Right kidney (tissue), 1 donor: ENCODE measurements at regions not wholly inside any gene's neighbourhood (a gene's known extent, or its start where the extent isn't known, plus 50 kb on each side); places are given as distances from the start of the nearest gene placed in this dataset.
"Not testable (repeated sequence)": the region's sequence is repeated elsewhere in the genome, so short reads cannot be mapped to it uniquely, and the experiment has no call there.

ENCODE experiments used
- DNase-seq: peaks from one replicate; pipeline ENCODE4 v3.0.0-alpha.2; 2016

DNA sequence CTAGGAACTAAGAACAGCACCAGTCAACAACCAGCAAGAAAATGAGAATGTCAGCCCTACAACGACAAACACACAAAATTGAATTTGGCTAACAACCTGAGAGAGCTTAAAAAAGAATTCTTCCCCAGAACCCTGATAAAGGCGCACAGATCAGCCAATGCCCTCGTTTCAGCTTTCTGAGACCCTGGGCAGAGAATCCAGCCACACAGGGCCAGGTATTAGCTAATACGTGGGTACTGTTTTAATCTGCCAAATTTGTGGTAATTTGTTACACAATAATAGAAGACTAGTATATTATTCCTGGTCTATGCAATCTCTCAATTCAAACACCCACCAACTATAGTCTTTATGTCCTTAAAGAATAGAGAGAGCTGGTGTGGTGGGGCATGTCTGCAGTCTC lies 291.6 kb upstream of the GADL1 start:
- DNase-seq, result no peak

DNA sequence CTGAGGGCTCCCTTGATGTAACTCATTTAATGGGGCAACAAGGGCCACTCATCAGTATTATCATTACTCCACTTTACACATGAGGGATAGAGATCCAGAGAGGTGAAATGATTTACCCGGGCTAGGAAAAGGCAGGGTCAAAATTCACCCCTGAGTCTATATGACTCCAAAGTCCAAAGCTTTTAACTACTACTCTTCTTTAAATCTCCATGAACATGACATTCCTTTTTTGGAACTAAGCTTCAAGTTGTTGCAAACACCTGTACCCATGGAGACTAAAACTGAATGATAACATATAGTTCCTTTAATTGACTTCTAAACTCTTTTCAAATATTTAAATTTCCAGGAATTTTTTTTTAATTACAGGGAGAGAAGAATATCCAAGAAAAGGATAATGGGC lies 292.9 kb upstream of the GADL1 start:
- DNase-seq, result no peak

DNA sequence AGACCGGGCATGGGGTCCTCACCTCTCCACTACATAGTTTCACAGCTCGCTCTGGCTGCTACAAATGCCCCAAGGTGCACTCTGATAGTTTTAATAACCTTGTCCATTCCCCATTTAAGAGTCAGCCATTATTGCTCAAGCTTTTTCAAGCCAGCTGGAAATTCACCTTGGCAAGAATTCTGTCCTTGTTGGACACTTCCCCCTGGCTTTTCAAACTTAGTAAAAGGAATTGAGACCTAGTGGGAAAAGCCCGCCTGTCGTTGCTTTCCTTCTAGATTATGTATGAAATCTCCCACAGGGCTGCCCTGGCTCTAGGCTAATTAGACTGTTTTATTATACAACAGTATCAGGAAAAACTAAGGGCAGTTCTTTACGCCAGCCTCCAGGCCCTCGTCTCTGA lies 293.7 kb upstream of the GADL1 start:
- no peak for DNase-seq

DNA sequence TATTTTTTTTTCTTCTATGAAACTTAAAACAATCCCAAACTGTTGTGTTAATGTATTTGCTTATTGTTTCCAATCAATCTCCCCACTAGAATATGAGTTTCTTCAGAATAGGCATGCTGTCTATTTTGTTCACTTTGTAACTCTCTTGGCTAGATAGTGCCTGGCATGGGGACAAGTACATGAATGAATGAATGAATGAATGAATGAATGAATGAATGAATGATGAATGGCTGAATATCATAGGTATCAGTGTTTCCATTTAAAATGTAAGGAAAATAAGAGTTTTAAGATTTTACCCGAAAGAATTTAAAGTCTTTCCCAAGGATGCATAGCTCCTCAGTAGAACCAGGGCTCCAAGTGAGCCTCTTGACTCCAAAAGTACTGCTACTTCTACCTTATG lies 294.9 kb upstream of the GADL1 start:
- no peak for DNase-seq

DNA sequence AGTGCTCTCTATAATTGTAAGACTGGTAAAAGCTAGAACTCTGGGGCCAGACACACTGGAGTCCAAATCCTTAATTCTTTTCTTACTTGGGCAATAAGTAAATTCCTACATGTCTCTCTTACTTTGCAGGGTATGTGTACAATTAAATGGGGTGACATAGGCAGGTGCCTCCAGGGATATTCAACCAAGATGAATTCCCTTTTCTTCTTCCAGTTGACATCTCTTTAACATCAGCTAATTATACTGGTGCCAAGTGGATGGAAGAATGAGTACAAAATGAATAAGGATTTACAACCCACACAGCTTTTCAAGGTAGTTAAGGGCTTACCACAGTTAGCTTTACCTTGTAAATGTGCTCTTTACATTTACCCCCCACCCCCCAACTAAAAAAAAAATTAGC lies 295.5 kb upstream of the GADL1 start:
- no peak for DNase-seq

DNA sequence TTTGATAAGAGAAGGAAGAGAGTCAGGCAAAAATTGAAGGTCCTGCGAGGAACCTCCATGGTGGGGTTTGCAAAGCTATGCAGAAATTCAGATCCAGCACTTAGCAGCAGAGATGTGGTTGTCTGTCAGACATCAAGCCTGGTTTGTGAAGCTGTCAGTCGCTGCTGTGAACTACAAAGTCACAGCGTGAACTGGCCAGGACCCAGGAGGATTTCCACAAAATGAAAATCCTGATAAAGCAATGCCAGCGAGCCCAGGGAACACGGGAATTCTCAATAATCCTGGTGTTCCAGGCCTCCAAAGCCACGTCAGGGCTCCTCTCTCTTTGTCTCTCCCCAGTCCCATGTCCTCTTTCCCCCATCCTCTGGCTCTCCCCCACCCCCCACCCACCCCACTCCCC lies 296.9 kb upstream of the GADL1 start:
- DNase-seq, result no peak

DNA sequence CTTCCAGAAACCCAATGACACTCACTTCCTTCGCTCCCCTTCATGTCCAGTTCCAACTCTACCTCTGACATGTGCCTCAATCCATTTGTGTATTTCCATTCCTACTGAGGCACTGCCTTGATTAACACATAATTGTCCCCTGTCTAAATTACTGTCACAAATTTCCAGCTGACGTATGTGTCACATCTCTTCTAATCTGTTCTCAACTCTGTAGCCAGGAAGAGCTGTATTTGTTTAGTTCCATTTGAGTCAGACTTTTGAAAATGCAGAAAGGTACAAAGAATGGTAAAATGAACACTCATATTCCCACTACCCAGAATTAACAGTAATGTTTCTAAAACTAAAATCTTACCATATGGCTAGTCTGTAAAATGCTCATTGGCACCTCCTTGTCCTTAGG lies 299.0 kb upstream of the GADL1 start:
- DNase-seq, result no peak

DNA sequence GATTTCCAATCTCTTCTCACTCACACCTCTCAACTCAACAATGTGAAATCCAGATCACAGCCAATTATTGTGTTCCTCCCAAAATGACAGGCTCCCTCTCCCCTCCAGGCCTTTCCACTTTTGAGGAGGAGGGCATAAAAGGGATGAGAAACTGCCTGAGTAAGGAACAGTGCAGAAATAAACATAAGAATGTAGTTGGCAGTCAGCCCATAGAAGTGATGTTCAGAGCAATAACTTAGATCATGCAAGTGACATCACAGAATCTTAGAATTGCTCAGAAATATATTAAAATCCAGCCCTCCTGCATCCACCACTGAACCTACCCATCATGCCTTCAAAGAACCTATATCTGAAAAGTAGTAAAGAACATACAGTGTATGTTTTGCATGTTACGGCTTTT lies 299.4 kb upstream of the GADL1 start:
- DNase-seq, result no peak

DNA sequence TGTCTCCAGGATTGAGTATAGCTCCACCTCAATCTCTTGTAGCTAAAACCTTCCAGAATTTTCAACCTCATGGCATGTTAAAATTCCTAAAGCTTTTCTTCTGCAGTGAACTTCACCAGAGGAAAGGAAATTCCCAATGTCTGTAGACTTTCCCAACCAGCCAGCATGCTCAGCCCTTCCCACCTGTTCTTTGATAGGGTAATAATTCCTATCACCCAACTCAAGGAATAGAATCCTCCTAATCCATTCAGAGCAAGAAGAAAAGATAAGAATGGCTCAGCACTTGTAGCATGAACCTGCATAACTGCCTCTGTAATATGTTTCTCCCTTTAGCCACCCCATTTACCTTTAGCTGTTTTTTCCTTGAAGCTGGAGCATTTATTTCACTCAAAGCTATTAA lies 301.8 kb upstream of the GADL1 start:
- DNase-seq, result no peak

DNA sequence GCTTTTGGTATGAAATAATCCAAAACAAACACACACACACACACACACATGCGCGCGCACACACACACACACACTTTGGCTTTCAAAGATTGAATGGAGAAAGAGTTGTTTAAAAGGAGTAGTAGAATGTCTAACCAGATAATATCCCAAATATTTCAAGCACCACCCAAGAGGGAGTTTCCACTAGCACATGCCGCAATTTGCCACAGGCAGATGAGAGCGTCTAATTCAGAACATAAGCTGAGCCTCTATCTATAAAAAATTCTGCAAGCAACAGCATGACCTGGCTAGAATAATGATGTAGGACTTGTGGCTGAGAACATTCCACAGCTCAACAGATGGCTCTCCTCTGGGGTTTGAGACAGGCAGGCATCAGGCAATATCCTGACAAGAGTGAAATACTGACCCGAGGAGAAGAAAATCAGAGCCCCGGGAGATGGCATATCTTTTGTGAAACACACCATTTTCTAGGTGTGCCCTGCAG lies 302.5 kb upstream of the GADL1 start:
- DNase-seq, result no peak

DNA sequence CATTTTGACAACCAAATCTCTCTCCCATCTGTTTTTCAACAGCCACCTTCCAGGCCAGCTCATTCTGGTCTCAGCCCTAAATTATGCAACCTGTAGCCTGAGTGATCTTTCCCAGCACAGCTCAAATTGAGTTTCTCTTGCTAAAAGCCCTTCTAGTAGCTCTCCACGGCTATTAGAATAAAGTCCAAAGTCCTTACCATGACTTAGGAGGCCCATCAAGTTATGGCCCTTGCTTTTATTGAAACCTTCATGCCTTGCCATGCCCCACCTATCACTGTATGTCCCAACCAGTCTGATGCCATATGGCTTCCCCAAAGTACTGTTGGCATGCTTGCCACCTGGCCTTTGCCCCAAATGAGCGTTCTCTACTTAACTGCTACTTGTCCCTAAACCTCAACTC lies 303.5 kb upstream of the GADL1 start:
- no peak for DNase-seq

DNA sequence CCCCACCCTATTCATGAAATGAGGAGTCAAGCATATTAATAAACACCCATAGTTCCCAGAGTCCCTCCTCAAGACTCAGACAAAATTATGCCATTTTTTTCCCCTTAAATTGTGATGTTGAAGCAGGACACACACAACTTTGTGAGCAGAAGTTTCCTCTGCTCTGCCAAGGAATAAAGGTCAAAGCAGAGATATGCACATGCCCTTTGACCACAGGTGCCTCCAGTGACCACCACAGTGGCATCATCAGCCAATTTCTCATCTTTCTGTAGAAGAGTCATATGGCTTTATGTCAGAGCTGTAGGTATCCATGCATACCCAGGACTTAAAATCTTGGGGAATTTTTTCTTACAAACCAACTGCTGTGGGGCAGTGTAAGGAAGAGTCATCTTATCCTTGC lies 304.4 kb upstream of the GADL1 start:
- no peak for DNase-seq

DNA sequence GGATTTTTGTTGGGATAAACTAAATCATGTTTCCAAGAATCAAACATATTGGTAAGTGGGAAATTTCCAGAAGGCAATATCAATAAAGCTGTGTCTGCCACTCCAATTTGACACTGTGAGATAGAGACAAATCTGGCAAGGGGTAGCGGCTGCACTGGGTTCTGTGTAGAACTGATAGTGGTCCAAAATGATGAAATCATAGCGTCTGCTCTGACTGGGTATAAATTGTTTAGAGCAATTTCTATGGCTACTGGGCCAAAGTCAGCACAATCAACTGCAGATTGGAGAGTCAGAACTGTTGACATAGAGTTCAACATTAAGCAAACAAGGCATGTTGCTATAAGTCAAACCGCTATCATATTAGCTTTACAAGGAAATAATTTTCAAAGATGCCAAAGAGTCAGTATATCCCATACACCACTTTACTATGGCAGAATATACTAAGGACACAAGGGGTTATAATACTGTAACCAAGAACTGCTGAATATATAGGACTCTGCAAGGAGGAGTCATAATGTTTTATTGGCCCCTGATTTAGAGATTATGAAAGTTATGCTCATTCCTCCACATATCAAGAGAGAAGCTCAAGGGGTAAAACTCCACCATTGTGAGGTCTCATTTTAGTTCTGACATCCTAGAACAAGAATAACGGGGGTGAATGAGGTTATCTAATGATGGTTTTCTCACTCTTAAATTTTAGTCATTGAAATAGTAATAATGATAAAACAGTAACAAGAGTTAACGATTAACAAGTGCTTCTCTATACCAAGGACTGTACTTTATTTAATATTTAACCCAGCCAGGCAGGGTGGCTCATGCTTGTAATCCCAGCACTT lies 309.7 kb upstream of the GADL1 start:
- no peak for DNase-seq

DNA sequence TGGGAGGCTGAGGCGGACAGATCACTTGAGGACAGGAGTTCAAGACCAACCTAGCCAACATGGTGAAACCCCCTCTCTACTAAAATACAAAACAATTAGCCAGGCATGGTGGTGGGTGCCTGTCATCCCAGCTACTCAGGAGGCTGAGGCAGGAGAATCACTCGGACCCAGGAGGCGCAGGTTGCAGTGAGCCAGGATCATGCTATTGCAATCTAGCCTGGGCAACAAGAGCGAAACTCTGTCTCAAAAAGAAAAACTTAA lies 310.3 kb upstream of the GADL1 start:
- not testable (repeated sequence) for DNase-seq

DNA sequence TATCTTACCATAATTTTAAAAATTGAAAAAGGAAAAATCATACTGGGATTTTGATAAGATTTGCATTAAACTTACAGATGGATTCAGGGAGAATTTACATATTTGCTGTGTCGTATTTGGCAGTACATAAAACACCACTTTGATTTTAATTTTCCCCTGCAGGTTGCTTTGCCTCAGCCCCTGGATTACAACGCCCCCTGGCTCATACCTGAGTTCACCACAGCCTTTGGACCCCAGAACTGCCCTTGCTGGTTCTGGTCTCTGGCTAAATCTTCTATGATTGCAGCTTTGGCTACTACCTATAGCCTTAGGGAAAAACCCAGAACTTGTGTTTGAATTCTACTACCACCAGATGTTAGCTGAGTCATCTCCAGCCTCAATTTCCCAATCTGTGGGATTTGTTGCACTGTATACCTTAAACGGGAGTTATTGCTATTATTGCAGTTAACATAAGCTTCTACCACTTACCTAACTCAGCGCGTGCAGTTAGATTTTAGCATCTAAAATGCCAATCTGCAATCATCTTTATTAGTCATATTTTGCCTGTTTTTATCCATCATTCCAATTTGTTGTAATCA lies 315.7 kb upstream of the GADL1 start:
- no peak for DNase-seq

DNA sequence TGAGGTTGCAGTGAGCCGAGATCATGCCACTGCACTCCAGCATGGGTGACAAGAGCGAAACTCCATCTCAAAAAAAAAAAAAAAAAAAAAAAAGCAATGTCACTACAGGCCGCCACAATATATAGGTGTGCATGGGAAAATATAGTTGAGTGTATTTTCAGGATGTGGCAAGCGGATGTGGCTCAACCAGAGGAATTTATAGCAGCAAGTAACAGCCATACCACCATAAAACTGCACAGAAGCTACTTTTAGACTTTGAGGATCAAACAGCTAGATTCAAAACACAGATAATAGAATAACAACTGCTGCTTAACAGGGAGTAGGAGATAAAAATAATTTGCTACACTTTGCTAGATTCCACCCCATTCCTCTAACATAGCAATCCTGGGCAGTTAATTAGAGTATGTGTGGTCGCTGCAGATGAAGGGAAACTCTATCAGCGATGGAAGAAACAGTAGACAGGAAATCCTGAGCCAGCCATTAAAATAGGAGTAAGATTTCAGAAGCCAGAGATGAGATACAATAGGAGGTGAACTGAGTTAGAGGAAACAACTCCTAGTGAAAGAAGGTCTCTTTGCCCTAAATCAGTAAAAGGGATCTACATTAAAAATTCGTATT lies 318.7 kb upstream of the STT3B start:
- DNase-seq, result no peak

DNA sequence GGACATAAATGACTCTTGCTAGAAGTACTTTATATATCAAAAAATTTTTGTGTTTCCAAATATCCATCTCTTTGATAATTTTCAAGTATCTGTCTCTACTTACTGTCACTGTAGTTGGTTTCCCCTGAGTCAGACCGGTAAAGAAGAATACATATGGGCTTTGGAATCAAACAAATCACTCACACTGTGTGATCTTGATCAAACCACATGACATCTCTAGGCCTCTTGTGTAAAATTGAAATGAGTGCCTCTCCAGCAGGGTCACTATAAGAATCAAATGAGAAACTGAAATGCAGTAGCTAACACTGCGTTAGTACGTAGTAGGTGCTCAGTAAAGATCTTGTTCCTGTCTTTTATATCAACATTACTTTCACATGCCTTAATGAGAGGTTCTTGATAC lies 314.6 kb upstream of the STT3B start:
- no peak for DNase-seq

DNA sequence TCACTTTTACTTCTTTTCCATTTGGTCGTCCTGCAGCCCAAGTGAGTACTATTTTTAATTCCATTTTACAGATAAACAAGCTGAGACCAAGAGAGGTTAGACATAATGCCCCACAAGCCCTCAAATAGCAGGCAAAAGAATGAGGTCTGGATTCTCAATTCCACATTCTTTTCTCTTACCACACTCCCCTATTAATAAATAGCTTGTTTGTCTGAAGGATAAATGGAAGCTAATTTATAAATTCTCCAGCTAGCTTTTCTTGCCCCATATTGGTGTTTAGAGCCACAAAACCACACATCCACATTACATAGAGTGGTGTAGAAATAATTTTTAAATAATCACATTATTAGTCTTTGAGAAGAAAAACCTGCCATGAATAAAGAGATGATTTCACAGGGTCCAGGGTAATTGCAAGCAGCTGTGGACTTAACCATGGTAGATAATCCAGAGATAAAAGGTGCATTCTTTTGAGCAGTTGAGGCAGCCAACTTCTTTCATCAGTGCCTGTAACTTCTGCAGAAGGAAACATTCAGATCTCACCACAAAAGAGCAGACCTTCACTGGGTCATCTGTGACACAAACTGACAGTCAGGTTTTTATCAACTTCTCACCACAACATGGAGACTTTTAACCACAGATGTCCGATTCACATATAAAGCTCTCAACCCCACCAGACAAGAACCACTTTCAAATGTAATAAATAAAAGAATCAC lies 313.4 kb upstream of the STT3B start:
- no peak for DNase-seq

DNA sequence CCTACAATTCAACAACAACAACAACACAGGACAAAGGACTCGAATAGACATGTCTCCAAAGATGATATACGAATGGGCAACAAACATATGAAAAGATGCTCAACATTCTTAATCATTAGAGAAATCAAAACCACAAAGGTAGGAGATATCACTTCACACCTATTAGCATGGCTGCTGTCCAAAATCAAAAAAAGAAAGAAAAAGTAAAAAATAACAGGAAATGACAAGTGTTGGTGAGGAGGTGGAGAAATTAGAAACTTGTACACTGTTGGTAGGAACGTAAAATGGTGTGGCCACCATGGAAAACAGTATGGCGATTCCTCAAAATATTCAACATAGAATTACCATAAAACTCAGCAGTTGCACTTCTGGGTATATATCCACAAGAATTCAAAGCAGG lies 312.3 kb upstream of the STT3B start:
- no peak for DNase-seq

DNA sequence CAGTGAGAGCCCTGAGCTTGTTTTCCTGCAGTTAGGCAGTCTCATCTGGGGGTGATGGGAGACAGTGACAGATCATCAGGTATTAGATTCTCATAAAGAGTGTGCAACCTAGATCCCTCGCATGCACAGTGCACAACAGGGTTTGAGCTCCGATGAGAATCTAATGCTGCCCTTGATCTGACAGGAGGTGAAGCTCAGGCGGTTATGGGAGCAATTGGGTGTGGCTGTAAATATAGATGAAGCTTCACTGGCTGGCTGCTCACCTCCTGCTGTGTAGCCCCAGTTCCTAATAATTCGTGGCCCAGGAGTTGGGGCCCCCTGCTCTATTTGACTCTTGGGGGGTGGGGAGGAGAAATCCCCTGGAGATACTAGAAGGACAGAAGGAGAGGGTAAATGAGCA lies 309.4 kb upstream of the STT3B start:
- no peak for DNase-seq

DNA sequence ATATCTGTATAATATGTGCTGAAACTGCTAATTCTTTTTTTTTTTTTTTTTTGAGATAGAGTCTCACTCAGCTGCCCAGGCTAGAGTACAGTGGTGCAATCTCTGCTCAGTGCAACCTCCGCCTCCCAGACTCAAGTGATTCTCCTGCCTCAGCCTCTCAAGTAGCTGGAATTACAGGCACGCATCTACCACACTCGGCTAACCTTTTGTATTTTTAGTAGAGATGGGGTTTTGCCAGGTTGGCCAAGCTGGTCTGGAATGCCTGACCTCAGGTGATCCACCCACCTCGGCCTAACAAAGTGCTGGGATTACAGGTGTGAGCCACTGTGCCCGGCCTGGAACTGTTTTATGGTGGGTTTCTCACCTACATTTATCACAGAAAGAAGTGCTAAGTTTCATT lies 307.8 kb upstream of the STT3B start:
- no peak for DNase-seq

DNA sequence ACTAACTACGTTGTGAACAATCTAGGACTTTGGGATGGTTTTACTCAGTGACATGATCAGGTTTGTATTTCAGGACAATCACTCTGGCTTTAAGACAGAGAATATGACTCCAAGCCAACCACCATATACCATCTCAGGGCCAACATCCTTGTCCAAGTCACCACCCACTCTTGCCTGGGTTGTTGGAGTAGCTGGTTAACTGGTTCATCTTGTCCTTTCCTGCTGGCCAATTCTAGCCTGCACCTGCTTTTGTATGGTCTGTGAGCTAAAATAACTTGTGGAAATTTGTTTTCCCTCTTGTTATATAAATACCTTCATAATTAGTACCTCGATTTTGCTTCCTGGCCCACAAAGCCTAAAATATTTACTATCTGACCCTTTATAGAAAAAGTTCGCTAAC lies 306.8 kb upstream of the STT3B start:
- no peak for DNase-seq

DNA sequence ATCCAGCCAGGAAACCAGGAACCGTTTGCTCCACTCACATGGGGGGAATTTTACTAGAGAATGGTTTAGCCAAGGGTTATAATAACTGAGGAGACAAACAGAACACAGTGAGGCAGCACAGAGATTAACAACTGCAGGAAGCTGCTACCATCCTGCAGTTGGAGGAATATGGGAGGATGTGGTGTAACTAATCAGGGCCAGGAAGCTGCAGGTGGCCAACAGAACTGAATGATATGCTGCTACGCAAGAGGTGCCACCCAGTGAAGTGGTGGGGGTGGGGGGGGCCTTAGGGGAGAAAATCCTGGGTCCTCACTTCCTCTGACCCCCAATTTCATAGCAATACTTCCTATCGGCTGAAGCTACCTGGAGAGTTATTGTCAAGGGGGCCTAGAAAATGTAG lies 306.4 kb upstream of the STT3B start:
- DNase-seq, result no peak

DNA sequence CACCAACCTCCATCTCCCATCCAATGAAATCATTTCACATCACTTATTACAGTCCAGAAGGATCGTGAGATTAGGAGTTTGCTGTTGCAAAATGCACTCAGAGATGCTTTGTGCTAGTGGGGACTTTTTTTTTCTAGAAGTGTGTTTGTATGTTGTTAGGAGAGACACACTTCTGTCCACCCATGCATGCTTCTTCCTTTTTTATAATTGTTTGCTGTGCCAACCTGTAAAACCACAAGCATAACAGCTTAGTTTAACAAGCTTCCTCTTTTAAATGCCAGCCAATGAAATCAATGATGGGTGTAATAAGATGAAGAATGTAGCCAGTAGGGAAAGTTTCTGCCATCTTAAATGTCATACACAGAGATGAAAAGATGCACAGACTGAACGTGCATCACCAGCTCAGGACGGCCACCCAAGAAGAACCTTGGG lies 305.6 kb upstream of the STT3B start:
- DNase-seq, result no peak
